OCI-LY7 (cell line): ENCODE measurements at regions not wholly inside any gene's neighbourhood (a gene's known extent, or its start where the extent isn't known, plus 50 kb on each side); places are given as distances from the start of the nearest gene placed in this dataset.

Source experiments
- CTCF ChIP-seq: fragments of 200-600 bp; sonication (generic); conservative IDR thresholded peaks from 2 replicates; pipeline ENCODE4 v1.5.1; 2014; ENCODE audit warnings: mild to moderate bottlenecking, antibody characterized with exemption, low read length, moderate library complexity, mixed read lengths
- EZH2phosphoT487 ChIP-seq: fragments of 200-600 bp; sonication (generic); IDR thresholded peaks from 2 replicates; pipeline ENCODE4 v1.6.1; 2018; ENCODE audit warnings: low read depth, borderline replicate concordance, mild to moderate bottlenecking, mixed run types, antibody characterized with exemption, low read length, moderate library complexity, mixed read lengths

- TF ChIP-seq CTCF = no peak
- TF ChIP-seq EZH2phosphoT487 = no peak
These were observed 166.9 kb upstream of the GK2 start for GRCh38 chr4:79574741-79575451.
